ENCODE measurements at regions not wholly inside any gene's neighbourhood (a gene's known extent, or its start where the extent isn't known, plus 50 kb on each side); places are given as distances from the start of the nearest gene placed in this dataset.

DNA sequence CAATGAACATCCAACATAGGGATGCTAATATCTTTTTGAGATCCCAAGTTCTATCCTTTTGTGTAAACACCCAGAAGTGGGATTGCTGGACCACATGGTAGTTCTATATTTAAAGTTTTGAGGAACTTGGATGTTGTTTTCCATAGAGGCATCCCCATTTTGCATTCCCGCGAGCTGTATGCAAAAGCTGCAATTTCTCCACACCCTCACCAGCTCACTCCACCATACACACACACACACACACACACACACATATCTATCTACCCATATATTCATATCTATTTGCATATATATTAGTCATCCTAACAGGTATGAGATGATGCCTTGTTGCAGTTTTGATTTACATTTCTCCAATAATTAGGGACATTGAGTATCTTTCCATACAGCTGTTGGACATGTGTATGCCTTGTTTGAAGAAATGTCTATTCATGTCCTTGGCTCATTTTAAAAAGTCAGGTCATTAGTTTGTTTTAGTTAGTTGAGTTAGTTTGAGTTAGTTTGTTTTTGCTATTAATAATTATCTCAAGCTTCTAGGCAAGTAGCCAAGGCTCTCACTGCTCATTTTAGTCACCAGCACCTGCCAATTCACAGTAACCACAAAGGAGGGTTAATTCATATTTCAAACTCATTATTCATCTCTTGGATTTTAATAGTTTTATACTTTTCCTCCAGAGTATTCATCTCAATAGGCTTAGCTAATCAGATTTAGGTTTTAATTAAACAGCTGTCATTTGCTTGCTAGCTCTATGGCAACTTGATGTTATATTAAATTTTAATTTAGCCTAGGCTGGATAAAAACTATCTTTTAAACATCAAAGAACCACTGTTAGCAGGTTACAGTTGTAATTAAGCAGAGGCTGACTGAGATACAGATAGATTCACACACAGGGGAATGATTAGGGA is 1435.9 kb upstream of the TMEM132C start:
- Mint-ChIP-seq H3K27me3 (ENCODE audit: low read depth) (peaks cover 4% of the 10 kb centered on the region), H3K9me3 (peaks cover 51% of the 10 kb centered on the region), H3K4me1 (no peaks in the 10 kb centered on the region), H3K27ac (no peak overlapping the region), H3K36me3 (no peaks in the 10 kb centered on the region), H3K4me3 (no peak overlapping the region)
- TF ChIP-seq, protein P1, sequence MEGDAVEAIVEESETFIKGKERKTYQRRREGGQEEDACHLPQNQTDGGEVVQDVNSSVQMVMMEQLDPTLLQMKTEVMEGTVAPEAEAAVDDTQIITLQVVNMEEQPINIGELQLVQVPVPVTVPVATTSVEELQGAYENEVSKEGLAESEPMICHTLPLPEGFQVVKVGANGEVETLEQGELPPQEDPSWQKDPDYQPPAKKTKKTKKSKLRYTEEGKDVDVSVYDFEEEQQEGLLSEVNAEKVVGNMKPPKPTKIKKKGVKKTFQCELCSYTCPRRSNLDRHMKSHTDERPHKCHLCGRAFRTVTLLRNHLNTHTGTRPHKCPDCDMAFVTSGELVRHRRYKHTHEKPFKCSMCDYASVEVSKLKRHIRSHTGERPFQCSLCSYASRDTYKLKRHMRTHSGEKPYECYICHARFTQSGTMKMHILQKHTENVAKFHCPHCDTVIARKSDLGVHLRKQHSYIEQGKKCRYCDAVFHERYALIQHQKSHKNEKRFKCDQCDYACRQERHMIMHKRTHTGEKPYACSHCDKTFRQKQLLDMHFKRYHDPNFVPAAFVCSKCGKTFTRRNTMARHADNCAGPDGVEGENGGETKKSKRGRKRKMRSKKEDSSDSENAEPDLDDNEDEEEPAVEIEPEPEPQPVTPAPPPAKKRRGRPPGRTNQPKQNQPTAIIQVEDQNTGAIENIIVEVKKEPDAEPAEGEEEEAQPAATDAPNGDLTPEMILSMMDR (IDR thresholded peaks at IDR 0.05; ENCODE audit: unreplicated experiment) = no peak
- no peak for DNase-seq (ENCODE audit: low spot score in 2 of 2, unreplicated experiment in 2 of 2)

DNA sequence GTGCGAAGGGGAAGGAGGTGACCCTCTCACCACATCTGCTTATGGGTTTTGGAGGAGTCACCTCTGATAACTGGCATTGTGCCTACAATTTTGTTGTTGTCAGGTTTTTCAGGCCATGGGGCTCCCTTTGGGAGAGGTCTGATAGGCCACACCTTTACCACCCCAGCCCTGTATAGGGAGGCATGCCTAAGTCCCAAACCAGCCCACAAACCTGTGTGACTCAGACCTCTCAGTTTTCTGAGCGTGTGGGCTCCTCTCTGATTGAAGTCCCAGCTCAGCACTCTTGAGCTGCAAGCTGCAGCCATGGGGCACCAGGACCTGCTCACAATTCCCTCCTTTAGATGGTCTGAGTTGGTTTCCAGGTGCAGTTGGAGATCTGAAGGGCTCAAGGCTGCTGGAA is 1429.3 kb upstream of the TMEM132C start:
- Mint-ChIP-seq H3K27ac (no peak overlapping the region), H3K4me3 (no peak overlapping the region), H3K9me3 (peaks cover 53% of the 10 kb centered on the region), H3K36me3 (no peaks in the 10 kb centered on the region), H3K27me3 (ENCODE audit: low read depth) (no peaks in the 10 kb centered on the region), H3K4me1 (no peaks in the 10 kb centered on the region)
- TF ChIP-seq, protein P1 (IDR thresholded peaks at IDR 0.05; ENCODE audit: unreplicated experiment) = no peak
- no peak for DNase-seq (ENCODE audit: low spot score in 2 of 2, unreplicated experiment in 2 of 2)

DNA sequence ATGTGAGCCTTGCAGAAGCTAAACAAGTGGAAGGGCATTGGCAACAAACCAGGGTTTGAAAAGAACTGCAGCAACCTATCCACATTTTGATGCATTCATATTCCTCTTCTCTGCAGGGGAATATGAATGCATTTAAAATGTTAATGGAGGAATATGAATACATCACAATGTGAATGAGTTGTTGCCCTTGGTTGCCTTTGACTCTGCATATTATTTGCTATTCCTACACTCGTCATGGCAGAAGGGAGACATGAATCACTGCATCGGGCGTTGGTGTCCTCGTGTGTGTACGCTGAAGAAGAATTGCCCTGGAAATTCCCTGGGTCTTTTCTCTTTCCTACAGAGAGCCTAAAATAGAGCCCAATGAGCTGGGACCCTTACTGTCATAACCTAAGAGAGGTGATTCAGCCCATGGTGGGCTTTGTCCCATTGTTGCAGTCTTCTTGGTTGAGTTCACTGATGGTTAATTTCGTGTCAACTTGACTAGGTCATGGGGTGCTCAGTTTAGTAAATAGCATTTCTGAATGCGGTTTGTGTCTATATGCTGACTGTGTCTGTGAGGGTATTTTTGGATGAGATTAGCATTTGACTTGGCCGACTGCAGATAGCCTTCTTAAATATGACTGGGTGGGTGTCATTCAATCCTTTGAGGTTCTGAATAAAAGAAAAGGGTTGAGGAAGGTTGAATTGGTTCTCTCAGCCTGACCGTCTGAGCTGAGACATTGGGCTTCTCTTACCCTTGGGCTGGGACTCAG is 1422.9 kb upstream of the TMEM132C start:
- Mint-ChIP-seq H3K4me3 (no peak overlapping the region), H3K27me3 (ENCODE audit: low read depth) (no peaks in the 10 kb centered on the region), H3K27ac (no peak overlapping the region), H3K36me3 (no peaks in the 10 kb centered on the region), H3K9me3 (peaks cover 31% of the 10 kb centered on the region), H3K4me1 (no peaks in the 10 kb centered on the region)
- no peak for DNase-seq (ENCODE audit: low spot score in 2 of 2, unreplicated experiment in 2 of 2)
- TF ChIP-seq, protein P1 (IDR thresholded peaks at IDR 0.05; ENCODE audit: unreplicated experiment) = no peak

DNA sequence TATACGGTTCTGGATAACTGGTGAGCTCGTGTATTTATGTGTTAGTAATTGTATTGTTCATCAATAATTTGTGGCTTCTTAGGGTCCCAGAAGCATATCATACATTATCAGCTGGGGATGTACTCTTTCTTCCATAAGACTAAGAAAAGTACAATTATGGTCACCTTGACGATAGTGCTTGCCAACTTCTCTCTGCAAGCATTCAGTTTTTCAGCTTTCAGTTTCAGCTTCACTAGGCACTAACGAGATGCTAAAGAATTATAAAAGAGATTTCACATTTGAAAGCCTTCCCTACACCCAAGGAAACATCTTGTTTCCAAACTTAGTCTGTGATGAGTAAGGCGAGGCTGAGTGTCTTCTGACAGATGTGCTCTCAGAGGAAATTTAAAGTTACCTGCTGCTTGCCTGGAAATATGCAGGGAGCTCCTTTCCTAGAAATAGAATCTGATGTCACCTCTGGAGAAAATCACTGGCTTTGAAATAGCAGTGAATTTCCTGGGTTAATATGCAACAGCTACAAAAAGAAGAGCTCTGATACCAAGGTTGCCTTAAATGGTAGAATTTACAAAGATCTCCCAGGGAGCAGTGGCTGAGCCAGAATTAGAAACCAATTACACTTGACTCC is 1419.9 kb upstream of the TMEM132C start:
- Mint-ChIP-seq H3K36me3 (no peaks in the 10 kb centered on the region), H3K4me1 (no peaks in the 10 kb centered on the region), H3K9me3 (peaks cover 20% of the 10 kb centered on the region), H3K4me3 (no peak overlapping the region), H3K27ac (no peak overlapping the region), H3K27me3 (ENCODE audit: low read depth) (no peaks in the 10 kb centered on the region)
- TF ChIP-seq, protein P1 (IDR thresholded peaks at IDR 0.05; ENCODE audit: unreplicated experiment) = no peak
- no peak for DNase-seq (ENCODE audit: low spot score in 2 of 2, unreplicated experiment in 2 of 2)

DNA sequence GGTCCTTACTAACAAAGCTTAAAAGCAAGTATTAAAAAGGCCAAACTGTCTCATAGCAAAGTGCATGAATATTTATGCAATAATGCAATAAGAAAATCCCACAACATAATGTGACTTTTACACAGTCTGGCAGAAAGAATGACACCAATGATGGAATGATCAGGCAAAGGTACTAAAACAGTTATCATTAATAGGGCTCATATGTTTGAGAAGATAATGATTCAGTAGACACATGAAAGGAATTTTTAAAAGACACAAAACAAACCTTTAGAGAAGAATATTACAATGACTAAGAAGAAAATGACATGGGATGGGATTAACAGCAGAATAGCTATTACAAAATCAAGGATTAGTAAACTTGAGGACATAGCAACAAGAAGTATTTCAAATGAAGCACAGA is 1411.2 kb upstream of the TMEM132C start:
- DNase-seq (ENCODE audit: low spot score in 2 of 2, unreplicated experiment in 2 of 2) = no peak
- Mint-ChIP-seq H3K27ac (no peak overlapping the region), H3K4me3 (no peak overlapping the region), H3K4me1 (no peaks in the 10 kb centered on the region), H3K36me3 (no peaks in the 10 kb centered on the region), H3K27me3 (ENCODE audit: low read depth) (no peaks in the 10 kb centered on the region), H3K9me3 (no peaks in the 10 kb centered on the region)
- TF ChIP-seq, protein P1 (IDR thresholded peaks at IDR 0.05; ENCODE audit: unreplicated experiment) = no peak

Data from mesothelial cell of epicardium (in vitro differentiated cells).